ENCODE measurements at regions not wholly inside any gene's neighbourhood (a gene's known extent, or its start where the extent isn't known, plus 50 kb on each side); places are given as distances from the start of the nearest gene placed in this dataset.

DNA sequence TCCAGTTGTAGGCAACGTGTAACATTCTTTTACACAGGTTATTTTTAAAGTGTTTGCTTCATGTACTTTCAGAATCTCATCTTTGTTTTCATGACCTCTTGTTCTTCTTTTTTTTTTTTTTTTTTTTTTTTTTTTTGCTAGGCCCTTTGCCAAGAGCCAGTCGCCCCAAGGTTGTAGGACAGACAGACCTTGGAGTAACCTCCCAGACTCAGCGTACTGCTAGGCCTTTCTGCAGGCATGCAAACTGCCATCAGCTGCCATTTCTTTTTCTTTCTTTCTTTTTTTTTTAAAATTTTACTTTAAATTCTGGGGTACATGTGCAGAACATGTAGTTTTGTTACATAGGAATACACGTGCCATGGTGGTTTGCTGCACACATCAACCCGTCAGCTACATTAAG is 452.3 kb upstream of the MDGA2 start:
- WGBS, 4 donors: 43 to 48% (median 45%) methylated on average over 5 of the region's 5 CpGs
- no peaks in the 10 kb centered on the region for H3K9me3 ChIP-seq (replicated peaks in 1 of 3)
- peaks cover 12 to 14% of the 10 kb centered on the region in 2 donors for H3K4me1 ChIP-seq (replicated peaks in 1 of 2)
- TF ChIP-seq, protein P1, sequence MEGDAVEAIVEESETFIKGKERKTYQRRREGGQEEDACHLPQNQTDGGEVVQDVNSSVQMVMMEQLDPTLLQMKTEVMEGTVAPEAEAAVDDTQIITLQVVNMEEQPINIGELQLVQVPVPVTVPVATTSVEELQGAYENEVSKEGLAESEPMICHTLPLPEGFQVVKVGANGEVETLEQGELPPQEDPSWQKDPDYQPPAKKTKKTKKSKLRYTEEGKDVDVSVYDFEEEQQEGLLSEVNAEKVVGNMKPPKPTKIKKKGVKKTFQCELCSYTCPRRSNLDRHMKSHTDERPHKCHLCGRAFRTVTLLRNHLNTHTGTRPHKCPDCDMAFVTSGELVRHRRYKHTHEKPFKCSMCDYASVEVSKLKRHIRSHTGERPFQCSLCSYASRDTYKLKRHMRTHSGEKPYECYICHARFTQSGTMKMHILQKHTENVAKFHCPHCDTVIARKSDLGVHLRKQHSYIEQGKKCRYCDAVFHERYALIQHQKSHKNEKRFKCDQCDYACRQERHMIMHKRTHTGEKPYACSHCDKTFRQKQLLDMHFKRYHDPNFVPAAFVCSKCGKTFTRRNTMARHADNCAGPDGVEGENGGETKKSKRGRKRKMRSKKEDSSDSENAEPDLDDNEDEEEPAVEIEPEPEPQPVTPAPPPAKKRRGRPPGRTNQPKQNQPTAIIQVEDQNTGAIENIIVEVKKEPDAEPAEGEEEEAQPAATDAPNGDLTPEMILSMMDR (IDR thresholded peaks at IDR 0.05): no peak
- TF ChIP-seq POLR2A (IDR thresholded peaks at IDR 0.05): no peak
- no peaks in the 10 kb centered on the region for H3K27me3 ChIP-seq
- intact Hi-C loops (cut with DNase I): no loop called here
- H3K36me3 ChIP-seq (replicated peaks in 1 of 2): no peaks in the 10 kb centered on the region
- no peak overlapping the region for H3K4me3 ChIP-seq
- no peak overlapping the region for H3K27ac ChIP-seq
- peak; percentile 20 to 69 (median 57) for DNase-seq

DNA sequence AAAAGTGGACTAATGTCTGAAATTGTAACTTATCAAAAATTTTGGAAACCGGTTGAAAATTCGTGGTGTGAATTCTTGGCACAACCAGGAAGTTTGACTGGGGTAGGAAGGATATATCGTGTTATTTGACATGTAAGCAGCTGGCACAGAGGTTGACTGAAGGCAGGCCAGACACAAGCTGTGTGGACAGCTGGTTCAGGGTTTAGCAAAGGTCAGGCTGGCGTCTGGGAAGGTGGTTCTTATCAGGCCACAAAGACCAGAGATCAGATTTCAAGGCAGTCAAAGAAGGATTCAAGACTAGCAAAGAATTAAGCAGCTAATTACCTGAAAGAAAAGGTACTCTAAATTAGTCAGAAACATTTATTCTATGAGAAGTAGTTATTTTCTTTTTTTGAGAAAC is 450.2 kb upstream of the MDGA2 start:
- WGBS, 4 donors: 27 to 34% (median 31%) methylated on average over 4 of the region's 4 CpGs

DNA sequence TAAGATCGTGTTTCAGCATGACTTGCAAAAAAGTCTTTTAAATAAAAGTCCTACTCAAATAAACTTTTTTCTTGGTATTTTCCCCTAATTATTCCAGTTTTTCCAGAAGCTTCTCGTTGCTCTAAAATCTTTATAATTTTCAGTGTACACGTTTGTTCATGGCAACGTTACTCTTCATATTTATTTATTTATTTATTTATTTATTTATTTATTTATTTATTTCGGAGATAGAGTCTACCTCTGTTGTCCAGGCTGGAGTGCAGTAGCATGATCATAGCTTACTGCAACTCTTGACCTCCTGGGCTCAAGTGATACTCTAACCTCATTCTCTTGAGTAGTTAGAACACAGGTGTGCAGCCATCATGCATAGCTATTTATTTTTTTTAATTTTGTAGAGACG is 438.3 kb upstream of the MDGA2 start:
- DNase-seq: no peak

More for the DNA sequence above, 450.2 kb upstream of the MDGA2 start:
- Histone ChIP-seq H3K9me3 (replicated peaks in 1 of 3) (no peaks in the 10 kb centered on the region), H3K4me1 (replicated peaks in 1 of 2) (peaks cover 12 to 14% of the 10 kb centered on the region in 2 donors), H3K4me3 (no peak overlapping the region), H3K27ac (no peak overlapping the region), H3K36me3 (replicated peaks in 1 of 2) (no peaks in the 10 kb centered on the region), H3K27me3 (no peaks in the 10 kb centered on the region)
- DNase-seq: peak in 2 of 7 donors; percentile 21 to 39
- TF ChIP-seq, protein P1 (IDR thresholded peaks at IDR 0.05): no peak
- no peak for TF ChIP-seq POLR2A (IDR thresholded peaks at IDR 0.05)
- intact Hi-C loops (cut with DNase I): no loop called here

DNA sequence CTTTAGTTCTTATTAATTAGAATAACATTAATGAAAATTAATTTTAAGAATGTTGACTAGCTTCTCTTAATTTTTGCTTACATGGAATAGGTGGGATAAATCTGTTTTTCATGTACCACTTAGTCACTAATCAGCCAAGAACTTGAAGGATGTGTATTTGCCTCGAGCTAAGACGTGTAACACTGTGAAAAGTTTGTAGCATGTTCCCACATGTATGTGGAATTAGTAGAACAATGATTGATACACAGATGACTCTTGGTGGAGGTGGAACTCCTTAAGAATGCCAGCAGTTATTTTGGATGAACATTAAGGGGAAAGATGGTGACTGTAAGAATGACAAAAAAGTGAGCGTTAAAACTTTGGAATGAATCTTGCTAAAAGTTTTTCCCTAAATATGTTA is 435.7 kb upstream of the MDGA2 start:
- Histone ChIP-seq H3K27me3 (no peaks in the 10 kb centered on the region), H3K36me3 (replicated peaks in 1 of 2) (no peaks in the 10 kb centered on the region), H3K27ac (no peak overlapping the region), H3K9me3 (replicated peaks in 1 of 3) (no peaks in the 10 kb centered on the region), H3K4me1 (replicated peaks in 1 of 2) (no peaks in the 10 kb centered on the region), H3K4me3 (no peak overlapping the region)
- 58 to 81% (median 75%) methylated on average over 3 of the region's 3 CpGs for WGBS, 4 donors
- no peak for TF ChIP-seq POLR2A (IDR thresholded peaks at IDR 0.05)
- TF ChIP-seq, protein P1 (IDR thresholded peaks at IDR 0.05): no peak
- no peak for DNase-seq
- intact Hi-C loops (cut with DNase I): no loop called here

More for the DNA sequence above, 438.3 kb upstream of the MDGA2 start:
- H3K4me3 ChIP-seq: no peak overlapping the region
- H3K4me1 ChIP-seq (replicated peaks in 1 of 2): no peaks in the 10 kb centered on the region
- H3K36me3 ChIP-seq (replicated peaks in 1 of 2): no peaks in the 10 kb centered on the region
- intact Hi-C loops (cut with DNase I): no loop called here
- no peak for TF ChIP-seq POLR2A (IDR thresholded peaks at IDR 0.05)
- TF ChIP-seq, protein P1 (IDR thresholded peaks at IDR 0.05): no peak
- WGBS, 4 donors: 74 to 86% (median 85%) methylated on average over 6 of the region's 6 CpGs
- no peak overlapping the region for H3K27ac ChIP-seq
- H3K9me3 ChIP-seq (replicated peaks in 1 of 3): no peaks in the 10 kb centered on the region
- H3K27me3 ChIP-seq: no peaks in the 10 kb centered on the region

Measured in adrenal gland (tissue), 9 donors.